SK-N-SH (cell line): ENCODE measurements at regions not wholly inside any gene's neighbourhood (a gene's known extent, or its start where the extent isn't known, plus 50 kb on each side); places are given as distances from the start of the nearest gene placed in this dataset.

Source experiments
- EP300 ChIP-seq, 2 experiments: IDR thresholded peaks; 2 replicates each; pipeline versions ENCODE4 v1.4.0 to v1.6.1; 2012; ENCODE audit warnings: borderline replicate concordance in 1 of 2, low read depth in 1 of 2, low read length in 1 of 2
- EZH2phosphoT487 ChIP-seq: fragments of 200-600 bp; sonication (generic); IDR thresholded peaks from 2 replicates; pipeline ENCODE4 v1.6.1; 2017; ENCODE audit warnings: low read depth, mixed run types, mild to moderate bottlenecking, antibody characterized with exemption, moderate library complexity, borderline replicate concordance
- FOXM1 ChIP-seq: IDR thresholded peaks from 2 replicates; pipeline ENCODE4 v1.4.0; 2012; ENCODE audit warnings: low read depth, mild to moderate bottlenecking
- POLR2AphosphoS5 ChIP-seq: IDR thresholded peaks from 2 replicates; pipeline ENCODE4 v1.6.1; 2012; ENCODE audit warnings: low read depth, low read length
- RAD21 ChIP-seq: IDR thresholded peaks from 2 replicates; pipeline ENCODE4 v1.6.1; 2012; ENCODE audit warnings: mild to moderate bottlenecking, low read length
- SMC3 ChIP-seq: IDR thresholded peaks from 2 replicates; pipeline ENCODE4 v1.6.1; 2012; ENCODE audit warnings: low read depth, low read length, improper control_type of control experiment
- TAF1 ChIP-seq: IDR thresholded peaks from 2 replicates; pipeline ENCODE4 v1.6.1; 2012; ENCODE audit warnings: low read depth, mild to moderate bottlenecking, low read length, moderate library complexity, borderline replicate concordance
- TF ChIP-seq, protein P1 (sequence below): fragments of 200-600 bp; sonication (generic); IDR thresholded peaks from 2 replicates; pipeline ENCODE4 v1.6.1; 2017; ENCODE audit warnings: antibody characterized with exemption, mild to moderate bottlenecking, moderate library complexity
- TF ChIP-seq, protein P2 (sequence below): IDR thresholded peaks from 2 replicates; pipeline ENCODE4 v1.4.0; 2012; ENCODE audit warnings: low read depth, borderline replicate concordance
- TF ChIP-seq, protein P3 (sequence below): IDR thresholded peaks from 2 replicates; pipeline ENCODE4 v1.4.0; 2012; ENCODE audit warnings: low read depth
- TF ChIP-seq, protein P4 (sequence below): IDR thresholded peaks from 2 replicates; pipeline ENCODE4 v1.6.1; 2012; ENCODE audit warnings: mild to moderate bottlenecking, low read depth, low read length, moderate library complexity
- TF ChIP-seq, protein P5 (sequence below): IDR thresholded peaks from 2 replicates; pipeline ENCODE4; 2012

DNA sequence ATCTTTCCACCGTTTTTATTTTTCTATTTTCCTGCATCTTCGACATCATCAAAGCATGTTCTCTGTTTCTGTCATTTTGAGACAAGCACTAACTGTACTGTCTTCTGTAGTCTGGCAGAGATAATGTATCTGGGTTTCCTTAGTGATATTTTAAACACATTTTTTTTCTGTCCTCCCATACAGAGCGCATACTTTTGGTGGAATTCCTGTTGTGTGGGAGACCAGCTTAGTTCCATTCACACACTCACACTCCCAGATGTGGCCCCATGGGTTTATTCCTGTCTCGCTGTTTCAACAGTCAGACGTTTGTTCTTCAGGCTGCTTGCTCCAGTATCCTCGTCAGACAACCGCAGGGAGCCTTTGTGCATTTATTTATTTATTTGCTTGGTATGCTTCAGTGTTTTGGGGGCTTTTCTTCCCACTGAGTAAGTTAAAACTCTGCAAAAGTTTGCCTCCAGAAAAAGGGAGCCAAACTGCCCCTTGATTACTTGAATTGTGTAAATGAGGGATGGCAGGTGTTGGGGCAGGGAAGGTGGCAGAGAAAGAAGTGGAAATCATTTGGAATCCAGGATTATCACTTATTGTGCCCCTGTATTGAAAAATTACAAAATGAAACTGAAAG is 456.8 kb upstream of the KLF6 start:
- TF ChIP-seq RAD21 (no peak), TAF1 (peak; percentile 83; the same call in 1 of the 2 replicates), EP300 (IDR thresholded peaks at IDR 0.05; ENCODE audit: borderline replicate concordance in 1 of 2, low read depth in 1 of 2, low read length in 1 of 2) (peak in 1 of 2 experiments; percentile 74; a peak in 1 of 4 replicates), POLR2AphosphoS5 (peak; percentile 56), EZH2phosphoT487 (no peak), FOXM1 (peak; percentile 53; the same call in 1 of the 2 replicates), SMC3 (no peak)
- TF ChIP-seq, protein P1, sequence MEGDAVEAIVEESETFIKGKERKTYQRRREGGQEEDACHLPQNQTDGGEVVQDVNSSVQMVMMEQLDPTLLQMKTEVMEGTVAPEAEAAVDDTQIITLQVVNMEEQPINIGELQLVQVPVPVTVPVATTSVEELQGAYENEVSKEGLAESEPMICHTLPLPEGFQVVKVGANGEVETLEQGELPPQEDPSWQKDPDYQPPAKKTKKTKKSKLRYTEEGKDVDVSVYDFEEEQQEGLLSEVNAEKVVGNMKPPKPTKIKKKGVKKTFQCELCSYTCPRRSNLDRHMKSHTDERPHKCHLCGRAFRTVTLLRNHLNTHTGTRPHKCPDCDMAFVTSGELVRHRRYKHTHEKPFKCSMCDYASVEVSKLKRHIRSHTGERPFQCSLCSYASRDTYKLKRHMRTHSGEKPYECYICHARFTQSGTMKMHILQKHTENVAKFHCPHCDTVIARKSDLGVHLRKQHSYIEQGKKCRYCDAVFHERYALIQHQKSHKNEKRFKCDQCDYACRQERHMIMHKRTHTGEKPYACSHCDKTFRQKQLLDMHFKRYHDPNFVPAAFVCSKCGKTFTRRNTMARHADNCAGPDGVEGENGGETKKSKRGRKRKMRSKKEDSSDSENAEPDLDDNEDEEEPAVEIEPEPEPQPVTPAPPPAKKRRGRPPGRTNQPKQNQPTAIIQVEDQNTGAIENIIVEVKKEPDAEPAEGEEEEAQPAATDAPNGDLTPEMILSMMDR: no peak
- TF ChIP-seq, protein P2, sequence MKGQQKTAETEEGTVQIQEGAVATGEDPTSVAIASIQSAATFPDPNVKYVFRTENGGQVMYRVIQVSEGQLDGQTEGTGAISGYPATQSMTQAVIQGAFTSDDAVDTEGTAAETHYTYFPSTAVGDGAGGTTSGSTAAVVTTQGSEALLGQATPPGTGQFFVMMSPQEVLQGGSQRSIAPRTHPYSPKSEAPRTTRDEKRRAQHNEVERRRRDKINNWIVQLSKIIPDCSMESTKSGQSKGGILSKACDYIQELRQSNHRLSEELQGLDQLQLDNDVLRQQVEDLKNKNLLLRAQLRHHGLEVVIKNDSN: no peak
- TF ChIP-seq, protein P3, sequence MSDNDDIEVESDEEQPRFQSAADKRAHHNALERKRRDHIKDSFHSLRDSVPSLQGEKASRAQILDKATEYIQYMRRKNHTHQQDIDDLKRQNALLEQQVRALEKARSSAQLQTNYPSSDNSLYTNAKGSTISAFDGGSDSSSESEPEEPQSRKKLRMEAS: peak; percentile 10; the same call in 1 of the 2 replicates
- TF ChIP-seq, protein P4, sequence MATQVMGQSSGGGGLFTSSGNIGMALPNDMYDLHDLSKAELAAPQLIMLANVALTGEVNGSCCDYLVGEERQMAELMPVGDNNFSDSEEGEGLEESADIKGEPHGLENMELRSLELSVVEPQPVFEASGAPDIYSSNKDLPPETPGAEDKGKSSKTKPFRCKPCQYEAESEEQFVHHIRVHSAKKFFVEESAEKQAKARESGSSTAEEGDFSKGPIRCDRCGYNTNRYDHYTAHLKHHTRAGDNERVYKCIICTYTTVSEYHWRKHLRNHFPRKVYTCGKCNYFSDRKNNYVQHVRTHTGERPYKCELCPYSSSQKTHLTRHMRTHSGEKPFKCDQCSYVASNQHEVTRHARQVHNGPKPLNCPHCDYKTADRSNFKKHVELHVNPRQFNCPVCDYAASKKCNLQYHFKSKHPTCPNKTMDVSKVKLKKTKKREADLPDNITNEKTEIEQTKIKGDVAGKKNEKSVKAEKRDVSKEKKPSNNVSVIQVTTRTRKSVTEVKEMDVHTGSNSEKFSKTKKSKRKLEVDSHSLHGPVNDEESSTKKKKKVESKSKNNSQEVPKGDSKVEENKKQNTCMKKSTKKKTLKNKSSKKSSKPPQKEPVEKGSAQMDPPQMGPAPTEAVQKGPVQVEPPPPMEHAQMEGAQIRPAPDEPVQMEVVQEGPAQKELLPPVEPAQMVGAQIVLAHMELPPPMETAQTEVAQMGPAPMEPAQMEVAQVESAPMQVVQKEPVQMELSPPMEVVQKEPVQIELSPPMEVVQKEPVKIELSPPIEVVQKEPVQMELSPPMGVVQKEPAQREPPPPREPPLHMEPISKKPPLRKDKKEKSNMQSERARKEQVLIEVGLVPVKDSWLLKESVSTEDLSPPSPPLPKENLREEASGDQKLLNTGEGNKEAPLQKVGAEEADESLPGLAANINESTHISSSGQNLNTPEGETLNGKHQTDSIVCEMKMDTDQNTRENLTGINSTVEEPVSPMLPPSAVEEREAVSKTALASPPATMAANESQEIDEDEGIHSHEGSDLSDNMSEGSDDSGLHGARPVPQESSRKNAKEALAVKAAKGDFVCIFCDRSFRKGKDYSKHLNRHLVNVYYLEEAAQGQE: 0 out of 2 replicates have a peak, but pooled peaks have one; percentile 31
- TF ChIP-seq, protein P5, sequence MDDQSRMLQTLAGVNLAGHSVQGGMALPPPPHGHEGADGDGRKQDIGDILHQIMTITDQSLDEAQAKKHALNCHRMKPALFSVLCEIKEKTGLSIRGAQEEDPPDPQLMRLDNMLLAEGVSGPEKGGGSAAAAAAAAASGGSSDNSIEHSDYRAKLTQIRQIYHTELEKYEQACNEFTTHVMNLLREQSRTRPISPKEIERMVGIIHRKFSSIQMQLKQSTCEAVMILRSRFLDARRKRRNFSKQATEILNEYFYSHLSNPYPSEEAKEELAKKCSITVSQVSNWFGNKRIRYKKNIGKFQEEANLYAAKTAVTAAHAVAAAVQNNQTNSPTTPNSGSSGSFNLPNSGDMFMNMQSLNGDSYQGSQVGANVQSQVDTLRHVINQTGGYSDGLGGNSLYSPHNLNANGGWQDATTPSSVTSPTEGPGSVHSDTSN: peak; percentile 29; the same call in 1 of the 2 replicates
